ENCODE measurements at regions not wholly inside any gene's neighbourhood (a gene's known extent, or its start where the extent isn't known, plus 50 kb on each side); places are given as distances from the start of the nearest gene placed in this dataset.

DNA sequence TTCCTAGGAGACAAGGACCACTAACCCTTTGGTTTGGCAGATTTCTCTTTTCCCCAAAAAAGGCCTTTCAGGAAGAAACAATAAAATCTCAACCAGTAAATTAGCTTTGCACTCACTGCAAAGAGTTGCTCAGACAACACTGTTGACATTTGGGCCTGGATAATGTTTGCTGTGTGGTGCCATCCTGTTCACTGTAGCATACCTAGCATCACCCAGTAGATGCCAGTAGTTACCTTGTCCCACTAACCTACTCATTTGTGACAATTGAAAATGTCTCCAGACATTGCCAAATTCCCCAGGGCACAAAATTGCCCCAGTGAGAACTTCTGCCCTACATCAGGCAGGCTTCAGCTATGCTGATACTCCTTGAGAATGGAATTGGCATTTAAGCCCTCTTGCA lies 177.0 kb upstream of the ERCC4 start:
- H3K27ac ChIP-seq (ENCODE audit: low read length), result no peak overlapping the region

GRCh38 chr16:13743571-13743970 lies 176.4 kb upstream of the ERCC4 start:
- Histone ChIP-seq H3K4me3 (ENCODE audit: low read length) (no peak overlapping the region), H3K27me3 (ENCODE audit: control insufficient read depth, insufficient read depth, low read length) (no peaks in the 10 kb centered on the region), H3K9me3 (ENCODE audit: control insufficient read depth, low read depth, low read length) (no peaks in the 10 kb centered on the region), H3K4me1 (ENCODE audit: control insufficient read depth, insufficient read depth, low read length) (no peaks in the 10 kb centered on the region), H3K27ac (ENCODE audit: low read length) (no peak overlapping the region), H3K36me3 (ENCODE audit: control insufficient read depth, insufficient read depth, low read length) (no peaks in the 10 kb centered on the region)
- no CpG with 5 or more reads among the region's 1 CpG for WGBS (ENCODE audit: insufficient coverage, low lambda C conversion rate)
- no peak for DNase-seq

More for the DNA sequence above, 177.0 kb upstream of the ERCC4 start:
- no peak for DNase-seq
- Histone ChIP-seq H3K36me3 (ENCODE audit: control insufficient read depth, insufficient read depth, low read length) (no peaks in the 10 kb centered on the region), H3K27me3 (ENCODE audit: control insufficient read depth, insufficient read depth, low read length) (no peaks in the 10 kb centered on the region), H3K9me3 (ENCODE audit: control insufficient read depth, low read depth, low read length) (no peaks in the 10 kb centered on the region), H3K4me1 (ENCODE audit: control insufficient read depth, insufficient read depth, low read length) (no peaks in the 10 kb centered on the region), H3K4me3 (ENCODE audit: low read length) (no peak overlapping the region)

GRCh38 chr16:13756411-13757140 lies 163.4 kb upstream of the ERCC4 start:
- Histone ChIP-seq H3K36me3 (ENCODE audit: control insufficient read depth, insufficient read depth, low read length) (no peaks in the 10 kb centered on the region), H3K27me3 (ENCODE audit: control insufficient read depth, insufficient read depth, low read length) (no peaks in the 10 kb centered on the region), H3K4me3 (ENCODE audit: low read length) (no peak overlapping the region), H3K4me1 (ENCODE audit: control insufficient read depth, insufficient read depth, low read length) (no peaks in the 10 kb centered on the region), H3K9me3 (ENCODE audit: control insufficient read depth, low read depth, low read length) (no peaks in the 10 kb centered on the region), H3K27ac (ENCODE audit: low read length) (no peak overlapping the region)
- 70% methylated on average over 11 of the region's 14 CpGs for WGBS (ENCODE audit: insufficient coverage, low lambda C conversion rate)
- DNase-seq, result no peak

DNA sequence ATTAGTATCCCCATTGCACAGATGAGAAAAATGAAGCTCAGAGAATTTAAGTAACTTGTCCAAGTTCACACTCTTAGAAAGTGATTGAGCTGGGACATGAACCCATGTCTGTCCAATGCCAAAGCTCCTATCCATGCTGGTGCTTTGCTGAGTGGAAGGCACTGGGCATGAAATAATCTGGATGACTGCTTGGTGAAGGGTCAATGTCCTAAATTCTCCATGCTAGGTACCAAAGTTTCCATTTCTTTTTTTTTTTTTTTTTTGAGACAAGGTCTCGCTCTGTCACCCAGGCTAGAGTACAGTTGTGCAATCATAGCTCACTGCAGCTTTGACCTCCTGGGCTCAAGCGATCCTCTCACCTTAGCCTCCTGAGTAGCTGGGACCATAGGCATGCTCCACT lies 153.6 kb upstream of the ERCC4 start:
- no peaks in the 10 kb centered on the region for H3K36me3 ChIP-seq (ENCODE audit: control insufficient read depth, insufficient read depth, low read length)
- no peak overlapping the region for H3K4me3 ChIP-seq (ENCODE audit: low read length)
- no peaks in the 10 kb centered on the region for H3K9me3 ChIP-seq (ENCODE audit: control insufficient read depth, low read depth, low read length)
- no peak overlapping the region for H3K27ac ChIP-seq (ENCODE audit: low read length)
- no peaks in the 10 kb centered on the region for H3K27me3 ChIP-seq (ENCODE audit: control insufficient read depth, insufficient read depth, low read length)
- DNase-seq, result no peak
- 100% methylated on average over 1 of the region's 2 CpGs for WGBS (ENCODE audit: insufficient coverage, low lambda C conversion rate)
- no peaks in the 10 kb centered on the region for H3K4me1 ChIP-seq (ENCODE audit: control insufficient read depth, insufficient read depth, low read length)

GRCh38 chr16:13767215-13767614 lies 152.7 kb upstream of the ERCC4 start:
- Histone ChIP-seq H3K4me1 (ENCODE audit: control insufficient read depth, insufficient read depth, low read length) (no peaks in the 10 kb centered on the region), H3K27ac (ENCODE audit: low read length) (no peak overlapping the region), H3K27me3 (ENCODE audit: control insufficient read depth, insufficient read depth, low read length) (no peaks in the 10 kb centered on the region), H3K4me3 (ENCODE audit: low read length) (no peak overlapping the region), H3K36me3 (ENCODE audit: control insufficient read depth, insufficient read depth, low read length) (no peaks in the 10 kb centered on the region), H3K9me3 (ENCODE audit: control insufficient read depth, low read depth, low read length) (no peaks in the 10 kb centered on the region)
- no CpG with 5 or more reads among the region's 7 CpGs for WGBS (ENCODE audit: insufficient coverage, low lambda C conversion rate)
- DNase-seq, result peak in 1 of 2 donors; percentile 6

DNA sequence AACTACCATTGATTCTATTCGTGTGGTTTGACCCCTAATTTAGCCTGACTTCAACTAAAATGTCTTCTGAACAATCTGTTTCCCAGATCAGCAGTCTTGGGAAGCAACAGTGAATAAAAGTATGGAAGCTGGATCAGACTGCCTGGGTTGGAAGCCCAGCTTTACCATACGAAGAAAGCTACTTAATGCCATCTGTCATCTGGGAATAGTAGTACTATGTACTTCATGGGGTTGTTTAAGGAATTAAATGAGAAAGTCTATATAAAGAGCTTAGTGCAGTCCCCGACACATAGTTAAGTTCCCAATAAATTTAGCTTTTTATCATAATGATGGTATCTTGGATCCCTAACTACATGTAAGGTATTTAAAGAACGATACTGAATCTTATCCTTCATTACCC lies 151.5 kb upstream of the ERCC4 start:
- no peaks in the 10 kb centered on the region for H3K4me1 ChIP-seq (ENCODE audit: control insufficient read depth, insufficient read depth, low read length)
- DNase-seq, result no peak
- 75% methylated on average over 1 of the region's 4 CpGs for WGBS (ENCODE audit: insufficient coverage, low lambda C conversion rate)
- no peak overlapping the region for H3K27ac ChIP-seq (ENCODE audit: low read length)
- no peaks in the 10 kb centered on the region for H3K27me3 ChIP-seq (ENCODE audit: control insufficient read depth, insufficient read depth, low read length)
- H3K4me3 ChIP-seq (ENCODE audit: low read length), result no peak overlapping the region
- no peaks in the 10 kb centered on the region for H3K36me3 ChIP-seq (ENCODE audit: control insufficient read depth, insufficient read depth, low read length)
- no peaks in the 10 kb centered on the region for H3K9me3 ChIP-seq (ENCODE audit: control insufficient read depth, low read depth, low read length)

DNA sequence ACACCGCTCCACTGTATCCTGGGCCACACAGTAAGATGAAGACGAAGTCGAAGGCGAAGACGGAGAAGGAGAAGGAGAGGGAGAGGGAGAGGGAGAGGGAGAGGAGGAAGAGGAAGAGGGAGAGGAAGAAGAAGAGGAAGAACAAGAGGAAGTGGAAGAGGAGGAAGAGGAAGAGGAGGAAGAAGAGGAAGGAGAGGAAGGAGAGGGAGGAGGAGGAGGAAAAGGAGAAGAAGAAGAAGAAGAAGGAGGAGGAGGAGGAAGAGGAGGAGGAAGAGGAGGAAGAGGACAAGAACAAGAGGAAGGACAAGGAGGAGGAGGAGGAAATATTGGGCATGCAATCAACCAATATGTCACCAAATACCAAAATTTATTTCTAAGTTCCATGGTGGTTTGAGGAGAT lies 149.5 kb upstream of the ERCC4 start:
- Histone ChIP-seq H3K36me3 (ENCODE audit: control insufficient read depth, insufficient read depth, low read length) (no peaks in the 10 kb centered on the region), H3K4me3 (ENCODE audit: low read length) (no peak overlapping the region), H3K9me3 (ENCODE audit: control insufficient read depth, low read depth, low read length) (no peaks in the 10 kb centered on the region), H3K27me3 (ENCODE audit: control insufficient read depth, insufficient read depth, low read length) (no peaks in the 10 kb centered on the region), H3K4me1 (ENCODE audit: control insufficient read depth, insufficient read depth, low read length) (no peaks in the 10 kb centered on the region), H3K27ac (ENCODE audit: low read length) (no peak overlapping the region)
- no peak for DNase-seq
- 98% methylated on average over 5 of the region's 5 CpGs for WGBS (ENCODE audit: insufficient coverage, low lambda C conversion rate)

DNA sequence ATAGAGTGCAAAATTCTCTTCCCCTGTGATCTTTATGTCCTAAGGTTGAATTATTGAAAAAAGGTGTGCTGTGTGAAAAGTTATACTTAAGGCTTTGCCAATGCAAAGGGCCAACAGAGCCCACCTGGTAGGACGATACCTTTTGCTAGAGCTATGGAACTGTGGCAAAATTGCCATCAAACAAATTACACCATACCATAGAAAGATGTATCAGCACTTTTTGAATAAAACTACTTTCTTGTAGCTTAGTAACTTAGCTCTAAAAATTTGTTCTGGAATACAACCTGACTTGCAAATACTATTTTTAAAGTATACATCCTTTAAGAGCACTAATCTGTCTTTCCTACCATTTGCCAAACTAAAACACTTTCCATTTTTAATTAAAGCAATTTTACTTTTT lies 147.2 kb upstream of the ERCC4 start:
- no peaks in the 10 kb centered on the region for H3K9me3 ChIP-seq (ENCODE audit: control insufficient read depth, low read depth, low read length)
- H3K36me3 ChIP-seq (ENCODE audit: control insufficient read depth, insufficient read depth, low read length), result no peaks in the 10 kb centered on the region
- H3K27ac ChIP-seq (ENCODE audit: low read length), result no peak overlapping the region
- no peaks in the 10 kb centered on the region for H3K27me3 ChIP-seq (ENCODE audit: control insufficient read depth, insufficient read depth, low read length)
- WGBS (ENCODE audit: insufficient coverage, low lambda C conversion rate), result no CpG with 5 or more reads among the region's 1 CpG
- H3K4me3 ChIP-seq (ENCODE audit: low read length), result no peak overlapping the region
- H3K4me1 ChIP-seq (ENCODE audit: control insufficient read depth, insufficient read depth, low read length), result no peaks in the 10 kb centered on the region
- DNase-seq, result no peak

GRCh38 chr16:13779676-13780075 lies 140.3 kb upstream of the ERCC4 start:
- WGBS (ENCODE audit: insufficient coverage, low lambda C conversion rate), result 100% methylated on average over 1 of the region's 12 CpGs
- H3K27ac ChIP-seq (ENCODE audit: low read length), result no peak overlapping the region
- no peaks in the 10 kb centered on the region for H3K9me3 ChIP-seq (ENCODE audit: control insufficient read depth, low read depth, low read length)
- H3K4me3 ChIP-seq (ENCODE audit: low read length), result no peak overlapping the region
- no peaks in the 10 kb centered on the region for H3K27me3 ChIP-seq (ENCODE audit: control insufficient read depth, insufficient read depth, low read length)
- peaks cover 4% of the 10 kb centered on the region for H3K4me1 ChIP-seq (ENCODE audit: control insufficient read depth, insufficient read depth, low read length)
- no peaks in the 10 kb centered on the region for H3K36me3 ChIP-seq (ENCODE audit: control insufficient read depth, insufficient read depth, low read length)
- DNase-seq, result no peak

DNA sequence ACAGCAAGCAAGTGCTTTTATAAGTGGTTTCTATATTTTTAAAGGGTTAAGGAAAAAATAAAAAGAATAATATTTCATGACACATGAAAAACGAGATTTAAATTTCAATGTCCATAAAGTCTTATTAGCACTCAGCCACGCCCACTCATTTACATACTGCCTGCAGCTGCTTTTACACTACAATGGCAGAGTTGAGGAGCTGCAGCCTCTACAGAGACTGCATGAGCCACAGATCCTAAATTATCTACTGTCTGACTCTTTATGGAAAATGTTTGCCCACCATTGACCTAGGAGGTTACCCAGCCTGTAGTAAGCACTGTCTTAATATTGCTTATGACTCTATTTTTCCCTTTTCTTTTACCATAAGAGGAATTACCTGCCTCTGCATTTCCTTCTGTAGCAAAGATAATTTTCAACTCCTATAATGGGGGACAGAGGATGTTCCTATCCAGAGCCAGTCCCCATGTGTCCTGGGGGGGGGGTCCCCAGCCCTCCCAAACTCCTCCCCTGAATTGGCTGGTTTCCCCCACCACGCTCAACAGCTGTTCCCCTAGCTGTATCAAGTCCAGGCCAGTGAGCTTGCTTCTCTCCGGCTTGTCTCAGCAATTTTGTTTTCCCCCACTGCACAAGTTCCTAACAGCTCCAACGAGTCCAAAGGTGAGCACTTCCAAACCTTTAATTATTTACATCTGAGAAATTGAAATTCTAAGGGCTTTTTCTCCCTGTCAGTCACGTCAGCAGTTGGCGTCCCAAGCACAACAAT lies 139.4 kb upstream of the ERCC4 start:
- WGBS (ENCODE audit: insufficient coverage, low lambda C conversion rate), result 10% methylated on average over 3 of the region's 7 CpGs
- H3K4me3 ChIP-seq (ENCODE audit: low read length), result no peak overlapping the region
- no peaks in the 10 kb centered on the region for H3K9me3 ChIP-seq (ENCODE audit: control insufficient read depth, low read depth, low read length)
- H3K27me3 ChIP-seq (ENCODE audit: control insufficient read depth, insufficient read depth, low read length), result no peaks in the 10 kb centered on the region
- peaks cover 4% of the 10 kb centered on the region for H3K4me1 ChIP-seq (ENCODE audit: control insufficient read depth, insufficient read depth, low read length)
- DNase-seq, result peak; percentile 29 to 49
- H3K27ac ChIP-seq (ENCODE audit: low read length), result no peak overlapping the region
- H3K36me3 ChIP-seq (ENCODE audit: control insufficient read depth, insufficient read depth, low read length), result no peaks in the 10 kb centered on the region

DNA sequence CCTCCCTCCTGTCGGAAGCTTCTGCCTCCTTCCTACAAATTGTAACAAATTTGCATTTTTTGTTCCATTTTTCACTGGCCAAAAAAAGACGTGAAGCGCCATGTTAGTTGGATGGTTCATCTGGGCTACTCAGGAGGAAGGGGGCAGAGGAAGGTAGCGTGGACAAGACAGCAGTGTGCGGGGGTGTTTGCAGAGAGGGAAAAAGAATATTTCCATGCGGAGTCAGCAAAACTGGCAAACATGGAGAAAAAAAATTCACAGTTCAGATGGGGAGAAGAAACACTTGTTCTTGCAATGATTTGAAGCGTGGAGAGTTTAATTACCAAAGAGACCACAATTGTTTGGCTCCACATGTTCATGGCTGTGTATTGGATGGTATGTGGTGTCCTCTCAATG lies 138.8 kb upstream of the ERCC4 start:
- Histone ChIP-seq H3K9me3 (ENCODE audit: control insufficient read depth, low read depth, low read length) (no peaks in the 10 kb centered on the region), H3K27ac (ENCODE audit: low read length) (no peak overlapping the region), H3K27me3 (ENCODE audit: control insufficient read depth, insufficient read depth, low read length) (no peaks in the 10 kb centered on the region), H3K36me3 (ENCODE audit: control insufficient read depth, insufficient read depth, low read length) (no peaks in the 10 kb centered on the region), H3K4me1 (ENCODE audit: control insufficient read depth, insufficient read depth, low read length) (peaks cover 4% of the 10 kb centered on the region), H3K4me3 (ENCODE audit: low read length) (no peak overlapping the region)
- no peak for DNase-seq
- 92% methylated on average over 6 of the region's 7 CpGs for WGBS (ENCODE audit: insufficient coverage, low lambda C conversion rate)
